ENCODE measurements at regions not wholly inside any gene's neighbourhood (a gene's known extent, or its start where the extent isn't known, plus 50 kb on each side); places are given as distances from the start of the nearest gene placed in this dataset.

DNA sequence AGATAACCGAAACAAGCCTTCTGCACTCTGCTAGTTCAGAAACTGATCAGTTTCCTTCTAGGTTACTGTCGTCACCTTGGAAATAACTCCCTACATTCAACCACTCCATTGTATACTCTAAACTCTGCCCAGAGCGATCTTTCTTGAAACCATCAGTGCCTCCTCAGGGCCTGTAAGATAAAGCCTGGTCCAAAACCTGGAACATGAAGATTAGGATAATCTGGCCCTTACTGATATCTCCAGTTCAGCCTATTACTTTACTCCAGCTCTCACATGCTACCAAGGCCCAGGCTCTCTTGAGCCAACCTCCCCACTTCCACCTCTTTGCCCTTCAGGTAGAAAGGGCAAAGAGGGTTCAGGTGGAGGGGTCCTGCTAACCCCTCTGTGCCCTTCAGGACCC is 125.3 kb upstream of the RXFP2 start:
- no peak for DNase-seq

DNA sequence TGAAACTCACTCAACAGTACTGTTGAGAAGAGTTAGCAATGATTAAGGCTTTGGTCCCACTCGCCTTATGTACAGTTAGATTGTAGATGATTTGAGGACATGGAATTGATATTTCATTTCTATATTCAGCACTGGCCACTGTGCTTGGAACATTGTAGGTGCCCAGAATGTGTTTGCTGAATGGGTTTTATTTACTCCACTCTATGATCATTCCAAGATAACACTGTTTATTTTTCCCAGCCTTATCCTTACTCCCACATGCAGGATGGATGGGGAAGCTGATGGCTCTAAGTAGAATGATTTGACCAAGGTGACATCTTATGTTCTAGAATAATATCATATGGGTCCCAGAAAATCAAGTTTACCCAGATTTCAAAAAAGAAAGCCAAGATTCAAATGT is 124.6 kb upstream of the RXFP2 start:
- no peak for DNase-seq

DNA sequence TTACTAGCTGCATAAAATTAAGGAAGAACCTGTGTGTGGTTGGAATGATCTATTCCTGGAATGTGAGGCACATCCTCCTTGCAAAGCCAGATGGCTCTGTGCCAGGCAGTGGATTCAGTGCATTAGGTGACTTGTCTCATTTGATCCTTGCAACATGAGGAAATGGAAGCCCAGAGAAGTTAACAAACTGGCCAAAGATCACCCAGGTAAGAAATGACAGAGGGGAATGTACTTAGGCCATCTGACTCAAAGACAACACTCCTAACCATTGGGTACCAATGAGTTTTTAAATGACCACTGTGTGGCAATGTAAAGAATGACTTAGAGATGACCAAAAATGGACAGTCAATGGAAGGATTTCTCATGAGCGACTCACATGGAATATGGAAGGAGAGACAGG is 114.2 kb upstream of the RXFP2 start:
- DNase-seq, result no peak

DNA sequence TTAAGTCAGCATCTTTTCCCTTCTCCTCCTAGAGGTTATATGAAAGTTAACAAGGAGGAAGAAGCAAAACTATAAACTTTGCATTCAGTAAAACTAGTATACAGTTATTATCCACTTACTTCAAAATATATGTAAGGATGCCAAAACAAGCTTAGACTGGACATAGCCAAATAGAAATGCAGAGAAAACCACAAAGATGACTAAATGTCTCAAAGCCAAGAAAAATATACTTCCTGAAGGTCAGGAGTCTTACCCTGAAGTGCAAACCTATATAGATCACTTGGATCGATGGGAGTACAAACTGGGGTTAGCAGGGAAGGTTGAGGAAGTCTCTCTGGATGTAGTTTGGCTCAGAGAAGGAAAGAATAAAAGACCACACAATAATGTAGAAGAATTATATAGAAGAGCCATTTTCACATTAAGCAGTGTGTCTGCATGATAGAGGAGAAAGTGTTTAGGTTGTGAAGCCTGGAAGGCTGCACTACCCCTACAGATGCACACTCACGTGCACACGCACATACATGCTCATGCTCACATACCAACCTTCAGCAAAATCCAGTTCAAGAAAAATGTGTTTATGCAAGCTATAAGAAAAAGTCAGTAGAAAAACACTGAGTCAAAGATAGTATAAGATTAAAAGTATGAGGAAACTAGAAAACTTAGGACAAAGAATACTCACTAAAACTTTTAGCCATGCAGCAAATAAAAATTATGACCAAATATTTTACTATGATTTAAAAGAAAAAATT is 112.1 kb upstream of the RXFP2 start:
- DNase-seq, result no peak

DNA sequence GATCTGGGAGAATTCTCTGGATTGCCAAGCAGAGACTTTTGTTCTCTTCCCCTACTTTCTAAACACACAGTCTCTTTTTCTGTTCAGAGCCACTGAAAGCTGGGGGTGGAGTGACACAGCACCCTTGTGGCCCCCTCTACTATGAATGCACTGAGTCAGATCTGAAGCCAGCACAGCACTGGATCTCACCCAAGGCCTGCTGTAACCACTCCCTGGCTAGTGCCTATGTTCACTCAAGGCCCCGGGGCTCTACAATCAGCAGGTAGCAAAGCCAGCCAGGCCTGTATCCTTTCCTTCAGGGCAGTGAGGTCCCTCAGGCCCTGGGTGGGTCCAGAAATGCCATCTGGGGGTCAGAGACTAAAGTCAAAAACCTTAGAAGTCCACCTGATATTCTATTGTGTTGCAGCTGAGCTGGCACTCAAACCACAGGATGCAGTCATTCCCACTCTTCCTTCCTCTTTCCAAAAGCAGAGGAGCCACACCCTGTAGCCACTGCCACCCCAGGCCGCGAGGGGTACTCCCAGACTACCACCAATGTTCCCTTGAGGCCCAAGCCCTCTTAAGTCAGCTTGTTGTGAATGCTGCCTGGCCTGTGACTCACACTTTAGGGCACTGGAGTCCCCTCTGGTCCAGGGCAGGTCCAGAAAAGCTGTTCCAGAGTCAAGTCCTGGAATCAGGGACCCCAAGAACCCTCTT is 110.1 kb upstream of the RXFP2 start:
- no peak for DNase-seq

DNA sequence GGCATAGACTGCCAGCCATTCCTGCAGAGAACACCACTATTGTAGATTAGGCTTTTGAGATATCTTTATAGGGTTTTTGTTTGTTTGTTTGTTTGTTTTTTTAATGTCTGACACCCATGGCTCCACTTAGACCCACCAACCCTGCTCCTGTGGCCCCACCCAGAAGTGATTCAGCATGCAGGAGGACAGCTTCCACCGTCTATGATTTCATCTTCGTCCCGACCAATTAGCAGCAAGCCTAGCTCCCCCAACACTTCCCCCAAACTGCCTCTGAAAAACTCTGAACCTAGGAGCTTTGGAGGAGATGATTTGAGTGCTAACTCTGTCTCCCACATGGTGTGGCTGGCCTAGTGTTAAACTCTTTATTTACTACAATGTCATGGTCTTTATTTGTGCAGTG is 108.3 kb upstream of the RXFP2 start:
- no peak for DNase-seq

DNA sequence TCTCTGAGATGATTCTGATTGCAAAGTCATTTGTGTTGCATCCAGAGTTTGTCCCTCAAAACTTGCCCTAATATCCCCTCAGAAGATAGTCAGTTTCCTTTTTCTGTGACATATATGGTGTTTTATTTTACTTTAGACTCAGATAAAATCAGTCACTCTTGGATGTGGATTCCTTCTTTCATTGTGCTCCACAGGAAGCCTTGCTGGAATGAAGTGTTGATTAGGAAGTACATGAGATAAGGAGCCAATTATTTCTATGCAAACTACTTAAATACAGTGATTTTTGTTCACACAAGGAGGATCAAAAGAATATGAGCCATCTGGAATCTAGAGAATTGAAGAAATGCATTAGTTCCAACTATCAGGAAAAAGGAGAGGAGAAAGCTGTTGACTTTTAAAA is 107.6 kb upstream of the RXFP2 start:
- DNase-seq, result no peak

DNA sequence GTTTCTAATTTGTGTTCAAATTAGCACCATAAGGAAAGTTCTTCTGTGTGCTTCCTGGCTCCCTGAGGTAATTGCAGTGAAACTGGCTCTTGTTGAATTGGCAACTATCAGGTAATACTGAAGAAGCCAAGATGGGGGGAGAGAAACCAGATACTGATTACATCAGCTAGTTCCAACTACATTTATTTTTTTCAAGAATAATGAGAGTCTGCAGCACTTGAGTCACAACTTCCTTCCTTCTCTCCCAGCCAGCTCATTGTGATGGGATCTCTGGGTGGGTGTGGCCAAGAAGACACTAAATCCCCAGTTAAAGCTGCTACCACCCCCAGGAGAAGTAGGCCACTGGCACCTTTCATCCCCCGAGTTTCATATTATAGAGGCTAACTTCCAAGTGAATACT is 100.7 kb upstream of the RXFP2 start:
- no peak for DNase-seq

DNA sequence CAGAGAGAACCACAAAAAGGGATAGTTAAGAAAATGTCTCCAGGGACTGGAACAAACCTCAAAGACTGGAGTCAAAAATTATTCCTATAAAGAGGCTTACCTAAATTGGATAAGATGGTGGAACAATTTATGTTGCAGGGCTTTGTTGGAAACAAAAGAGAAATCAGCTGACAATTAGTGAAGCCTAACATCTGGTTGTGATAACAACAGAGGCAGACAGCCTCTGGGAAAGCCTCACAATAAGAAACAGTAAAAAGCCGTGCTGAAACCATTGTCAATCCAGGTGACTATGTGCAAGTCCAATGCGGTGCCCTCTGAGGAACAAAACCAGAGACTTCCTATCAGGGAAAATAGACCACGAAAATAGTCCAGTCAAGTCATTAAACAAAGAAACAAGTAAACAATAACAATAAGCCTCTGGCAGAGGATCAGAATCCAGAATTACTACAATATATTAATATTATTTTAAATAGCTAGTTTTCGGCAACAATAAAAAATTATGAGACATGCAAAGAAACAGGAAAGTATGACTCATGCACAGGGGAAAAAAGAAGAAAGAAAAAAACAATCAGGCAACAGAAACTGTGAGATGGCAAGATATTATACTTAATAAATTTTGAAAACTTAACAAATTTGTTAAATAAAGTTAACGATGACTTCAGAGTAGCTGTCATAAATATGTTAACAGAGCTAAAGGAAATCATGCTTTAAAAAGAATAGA is 99.7 kb upstream of the RXFP2 start:
- DNase-seq, result no peak

DNA sequence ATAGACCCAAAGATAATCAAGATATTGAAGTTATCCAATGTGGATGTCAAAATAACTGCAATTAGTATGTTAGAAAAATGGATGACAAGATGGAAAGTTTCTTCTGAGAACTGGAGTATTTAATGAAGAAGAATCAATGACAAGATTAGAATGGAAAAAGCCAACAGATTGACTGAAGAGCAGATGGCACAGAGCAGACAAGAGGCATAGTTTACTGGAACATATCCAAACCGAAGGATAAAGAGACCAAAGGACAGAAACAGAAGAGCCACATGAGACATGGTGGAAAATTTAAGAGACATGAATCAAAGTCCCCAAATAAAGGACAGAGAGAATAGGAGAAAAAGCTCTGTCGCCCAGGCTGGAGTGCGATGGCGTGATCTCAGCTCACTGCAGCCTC is 89.6 kb upstream of the RXFP2 start:
- DNase-seq, result no peak

DNA sequence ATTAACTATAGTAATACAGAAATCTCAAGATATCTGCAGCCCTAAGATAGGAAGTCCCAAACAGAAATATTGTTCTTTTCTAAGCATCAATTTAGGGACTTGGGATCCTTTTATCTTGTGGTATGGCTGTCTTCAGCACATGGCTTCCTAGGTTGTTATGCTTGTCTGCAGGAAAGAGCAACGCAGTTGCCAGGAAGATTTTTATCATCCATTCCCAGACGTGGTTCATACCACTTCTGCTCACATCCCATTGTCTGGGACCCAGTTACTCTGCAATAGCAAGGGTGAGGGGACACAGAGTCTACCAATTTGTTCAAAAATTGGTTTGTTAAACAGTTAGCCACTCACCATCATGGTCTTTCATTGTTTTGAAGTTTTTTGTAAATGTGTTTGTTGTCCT is 85.6 kb upstream of the RXFP2 start:
- no peak for DNase-seq

DNA sequence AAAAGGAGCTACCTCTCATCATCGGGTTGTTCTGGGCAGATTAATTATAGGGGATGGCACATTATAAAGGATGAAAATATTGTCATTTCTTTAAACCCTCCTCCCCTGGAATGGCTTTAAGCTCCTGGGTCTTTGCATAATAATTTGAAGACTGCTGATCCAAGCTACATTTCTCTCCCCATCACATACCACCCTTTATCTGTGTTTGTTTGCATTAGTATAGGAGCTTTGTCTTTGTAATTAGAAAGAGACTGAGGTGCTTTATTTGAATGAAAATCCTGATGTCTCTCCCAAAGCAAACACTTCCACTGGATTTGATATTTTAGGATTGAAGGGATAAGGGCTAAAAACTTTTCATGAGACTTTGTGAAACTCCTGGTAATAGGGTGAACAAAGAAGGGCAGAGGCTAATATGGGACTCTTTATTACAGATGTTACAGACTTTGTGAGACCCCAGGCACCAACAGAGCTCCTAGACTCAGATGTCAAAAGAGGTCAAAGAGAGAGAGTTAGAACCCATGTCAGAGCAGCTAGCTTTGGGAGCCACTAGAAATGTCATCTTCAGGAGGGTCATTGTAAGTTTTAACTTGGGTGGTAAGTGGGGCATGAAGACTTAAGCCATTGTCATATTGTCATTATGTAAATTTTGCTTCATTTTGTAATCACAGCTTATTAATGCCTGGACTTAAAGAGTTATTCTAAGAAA is 75.3 kb upstream of the RXFP2 start:
- DNase-seq, result no peak

DNA sequence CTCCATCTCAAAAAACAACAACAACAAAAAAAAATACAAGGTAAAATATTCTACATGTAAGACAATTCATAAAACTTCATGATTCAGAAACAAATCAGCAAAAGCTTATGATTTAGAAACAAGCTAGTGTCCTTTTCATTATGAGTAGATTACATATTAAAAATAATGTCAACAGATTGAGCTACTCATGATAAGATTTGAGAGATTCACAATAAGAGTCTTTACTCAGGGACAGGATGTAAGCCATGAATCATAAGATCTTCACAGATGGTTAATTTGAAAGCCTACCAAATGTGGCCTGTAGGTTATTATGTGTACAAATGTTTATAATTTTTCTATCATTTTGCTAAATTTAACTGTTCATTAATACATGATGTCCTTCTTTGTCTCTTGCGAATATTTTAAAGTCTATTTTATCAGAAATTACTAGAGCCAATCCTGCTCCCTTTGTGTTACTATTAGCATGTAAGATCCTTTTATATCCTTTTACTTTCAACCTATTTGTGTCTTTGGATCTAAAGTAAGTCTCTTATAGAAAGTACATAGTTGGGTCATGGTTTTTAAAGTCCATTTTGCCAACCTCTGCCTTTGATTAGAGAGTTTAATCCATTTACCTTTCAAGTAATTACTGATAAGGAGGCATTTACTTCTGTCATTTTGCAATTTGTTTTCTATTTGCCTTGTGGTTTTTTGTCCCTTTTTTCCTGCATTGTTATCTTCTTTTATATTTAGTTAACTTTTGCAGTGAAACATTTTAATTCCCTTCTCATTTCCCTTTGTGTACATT is 68.3 kb upstream of the RXFP2 start:
- no peak for DNase-seq

DNA sequence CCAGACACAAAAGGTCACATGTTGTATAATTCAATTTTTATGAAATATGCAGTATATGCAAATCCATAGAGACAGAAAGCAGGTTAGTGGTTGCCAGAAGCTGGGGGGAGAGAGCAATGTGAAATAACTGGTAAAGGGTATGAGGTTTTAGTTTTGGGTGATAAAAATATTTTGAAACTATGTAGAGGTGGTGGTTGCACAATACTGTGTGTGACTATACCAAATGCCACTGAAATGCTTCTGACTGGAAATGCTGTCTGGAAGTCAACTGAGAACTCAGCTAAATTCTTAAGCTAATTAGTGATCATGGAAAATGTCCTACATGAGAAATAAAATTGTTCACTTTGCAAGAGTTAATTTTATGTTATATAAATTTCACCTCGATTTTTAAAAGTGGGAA is 65.3 kb upstream of the RXFP2 start:
- no peak for DNase-seq

DNA sequence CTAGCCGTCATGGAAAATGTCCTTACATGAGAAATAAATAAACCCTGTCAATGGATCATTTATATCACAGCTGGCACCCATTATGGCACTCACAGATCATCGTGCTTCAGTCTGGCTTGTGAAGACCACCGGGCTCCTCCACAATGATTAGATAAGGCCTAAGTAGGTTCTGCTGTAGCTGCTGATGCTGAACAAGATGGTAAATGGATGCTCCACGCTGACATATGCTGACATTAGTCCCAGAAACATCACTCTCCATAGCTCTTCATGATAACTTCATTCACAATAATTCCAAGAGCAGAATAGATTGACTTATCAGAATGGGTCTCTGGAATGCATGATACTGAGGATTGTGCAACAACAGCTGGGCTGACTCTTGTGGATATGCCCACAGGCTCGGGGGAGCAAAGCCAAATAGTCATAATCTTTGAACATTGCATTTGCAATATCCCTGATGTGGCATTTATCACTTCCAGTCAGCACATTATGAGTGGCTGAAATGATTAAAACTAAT is 63.8 kb upstream of the RXFP2 start:
- no peak for DNase-seq

DNA sequence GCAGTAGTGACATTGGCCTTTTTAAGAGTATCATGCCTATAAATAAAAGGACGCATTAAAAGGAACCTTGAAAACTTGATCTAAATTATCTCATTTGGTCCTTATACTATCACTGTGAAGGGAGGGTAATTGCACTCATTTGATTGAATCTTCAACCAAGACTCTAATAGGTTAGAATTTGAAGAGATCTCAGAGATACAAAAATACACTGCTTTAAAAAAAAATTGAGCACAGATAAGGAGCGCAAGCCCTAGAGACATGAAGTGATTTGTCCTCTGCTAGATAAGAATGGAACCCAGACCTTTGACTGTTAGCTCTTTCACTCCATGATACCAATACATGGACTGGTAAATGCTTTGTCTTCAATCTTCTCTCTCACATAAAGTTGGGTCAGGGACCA is 58.2 kb upstream of the RXFP2 start:
- no peak for DNase-seq

DNA sequence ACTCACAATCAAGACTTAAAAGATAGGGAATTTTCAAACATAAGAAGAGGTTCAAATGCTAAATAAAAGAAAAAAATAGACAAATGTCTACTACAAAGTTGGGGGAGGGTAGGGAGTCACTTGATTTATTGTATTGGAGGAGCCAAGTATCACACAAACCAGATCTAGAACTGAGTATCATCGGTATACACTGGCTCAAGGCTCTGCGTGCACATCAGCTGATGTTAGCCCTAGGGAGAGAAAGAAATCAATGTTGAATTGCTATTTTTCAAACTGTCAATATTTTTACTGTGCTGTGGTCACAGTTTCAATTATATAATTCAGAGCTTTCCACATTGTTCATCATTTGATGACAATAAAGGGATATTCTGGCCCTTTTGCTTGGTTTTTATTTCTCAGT is 54.9 kb upstream of the RXFP2 start:
- no peak for DNase-seq

DNA sequence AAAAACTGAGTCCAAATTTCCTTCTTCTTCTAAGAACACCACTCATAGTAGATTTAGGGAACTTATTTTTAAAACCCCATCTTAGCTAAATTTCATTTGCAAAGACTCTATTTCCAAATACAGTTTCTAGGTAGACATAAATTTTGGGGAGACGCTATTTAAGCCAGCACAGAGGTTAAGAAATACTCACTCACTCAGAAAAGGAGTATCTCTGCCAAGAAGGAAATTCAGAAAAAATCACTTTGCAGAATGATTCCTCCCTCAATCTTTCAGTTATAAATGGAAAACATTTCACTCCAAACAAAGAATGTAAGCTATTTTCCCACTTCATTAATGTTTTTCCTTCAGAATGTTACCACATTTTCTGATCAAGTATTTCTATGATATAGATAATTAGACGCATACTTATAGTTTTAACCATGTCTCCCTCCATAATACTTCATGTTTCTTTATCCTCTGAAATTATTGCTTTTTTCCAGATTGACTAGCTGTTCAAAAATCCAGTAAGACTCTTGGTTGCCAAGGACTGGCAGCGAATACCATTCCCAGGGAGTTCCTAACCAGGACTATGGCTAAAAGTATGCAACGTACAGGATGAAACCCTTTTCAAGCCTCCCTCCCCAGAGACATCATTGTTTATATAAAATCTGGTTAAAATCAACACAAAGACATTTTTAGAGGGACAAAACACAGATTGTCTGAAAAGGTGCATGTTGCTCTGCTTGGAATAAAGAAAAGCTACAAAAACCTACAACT is 52.5 kb upstream of the RXFP2 start:
- no peak for DNase-seq
